Stimulated activated CD4-positive, alpha-beta T cell treated with anti-CD3 and anti-CD28 coated beads, Interleukin-1b, Interleukin-23, amount 100 ng/mL, for 4 hours (primary cell): ENCODE measurements at regions not wholly inside any gene's neighbourhood (a gene's known extent, or its start where the extent isn't known, plus 50 kb on each side); places are given as distances from the start of the nearest gene placed in this dataset.

ENCODE experiments used
- DNase-seq, 2 donors: peaks; one replicate each; pipeline ENCODE4 v3.0.0-alpha.2; 2020; ENCODE audit warnings: low read depth in 2 of 2

DNA sequence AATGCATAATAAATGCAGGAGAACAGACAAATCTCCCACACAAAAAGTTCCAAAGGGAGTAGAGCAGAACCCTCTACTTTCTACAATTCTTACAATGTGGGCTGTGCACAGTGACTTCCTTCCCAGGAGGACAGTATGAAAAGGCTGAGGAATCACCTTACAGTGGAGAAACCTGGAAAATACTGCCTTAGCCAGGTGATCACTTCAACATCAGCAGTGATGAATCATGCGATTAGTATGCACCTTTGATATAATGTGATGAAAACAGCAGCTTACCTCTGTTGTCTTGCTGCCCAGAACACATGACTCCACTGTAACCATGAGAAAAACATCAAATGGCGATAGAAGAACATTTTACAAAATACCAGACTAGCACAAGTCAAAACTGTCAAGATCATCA lies 329.7 kb upstream of the POM121L12 start:
- no peak for DNase-seq

DNA sequence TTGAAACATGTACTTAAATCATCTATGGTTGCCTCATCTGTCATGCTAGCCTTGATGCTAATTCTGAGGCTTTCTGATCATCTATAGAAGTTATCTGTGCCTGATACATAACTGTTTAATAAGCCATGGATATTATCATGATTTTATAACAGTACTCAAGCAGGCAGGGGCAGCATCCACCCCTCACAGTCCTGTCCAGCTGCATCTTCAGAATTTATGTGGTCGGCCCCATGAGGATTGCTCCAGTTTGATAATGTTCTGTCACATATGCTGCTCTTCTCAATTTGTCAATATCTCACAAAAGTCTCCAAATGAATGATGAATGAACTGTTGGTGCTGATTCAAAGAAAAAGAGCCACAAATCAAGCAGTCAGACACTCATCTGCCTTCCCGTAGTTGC lies 335.1 kb upstream of the POM121L12 start:
- DNase-seq: no peak

DNA sequence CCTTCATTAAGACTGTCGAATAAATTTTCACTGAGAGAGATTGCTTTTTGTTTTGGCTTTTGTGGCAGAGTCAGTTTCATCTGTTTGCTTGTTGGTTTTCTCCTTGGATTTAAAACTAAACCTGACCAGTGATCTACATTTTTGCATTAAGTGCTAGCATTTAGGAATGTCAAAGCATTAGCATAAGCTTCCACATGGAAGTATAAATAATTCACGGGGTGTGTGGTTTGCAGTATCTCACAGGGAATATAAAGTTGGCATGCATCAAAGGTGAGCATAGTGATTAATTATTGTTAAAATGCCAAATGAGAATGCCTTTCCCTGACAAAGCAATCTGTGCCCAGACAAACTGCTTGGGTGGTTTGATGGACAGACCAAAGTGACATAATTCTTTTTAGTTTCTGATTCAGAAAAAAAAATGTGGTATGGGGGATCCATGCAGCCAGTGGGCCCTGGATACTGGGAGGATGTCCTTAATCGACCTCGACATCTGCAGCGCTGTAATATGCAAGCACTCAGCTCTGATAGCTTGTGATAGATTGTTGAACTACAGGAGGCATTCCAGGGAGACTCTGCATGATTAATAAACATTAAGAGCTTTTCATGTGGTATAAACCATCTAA lies 339.3 kb upstream of the POM121L12 start:
- DNase-seq: no peak

DNA sequence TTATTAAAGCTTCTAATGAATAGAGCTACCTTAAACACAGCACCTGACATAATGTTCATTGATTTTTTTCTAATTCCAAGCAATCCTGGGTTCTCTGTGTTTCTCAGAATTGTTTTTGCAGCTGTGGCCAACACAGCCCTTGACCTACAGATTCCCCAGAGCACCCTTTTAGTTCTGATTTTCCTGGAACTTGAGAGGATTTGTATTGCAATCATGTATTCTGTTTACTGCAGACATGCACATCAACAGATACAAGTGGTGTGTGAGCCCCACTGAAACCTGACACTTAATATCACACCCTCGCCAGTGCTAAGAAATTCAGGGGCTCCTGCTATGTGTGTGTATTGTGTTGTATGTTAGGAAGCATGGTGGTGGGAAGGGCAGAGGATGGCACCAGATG lies 344.2 kb upstream of the POM121L12 start:
- DNase-seq: no peak

DNA sequence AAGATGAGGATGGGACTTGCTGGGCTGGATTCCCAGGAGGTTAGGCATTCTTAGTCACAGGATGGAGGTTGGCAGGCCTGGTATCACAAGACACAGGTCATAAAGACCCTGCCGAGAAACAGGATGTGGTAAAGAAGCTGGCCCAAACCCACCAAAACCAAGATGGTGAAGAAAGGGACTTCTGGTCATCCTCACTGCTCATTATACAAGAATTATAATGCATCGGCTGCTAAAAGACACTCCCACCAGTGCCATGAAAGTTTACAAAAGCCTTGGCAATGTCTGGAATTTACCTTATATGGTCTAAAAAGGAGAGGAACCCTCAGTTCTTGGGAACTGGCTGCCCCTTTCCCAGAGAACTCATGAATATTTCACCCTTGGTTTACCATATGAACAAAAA lies 345.5 kb upstream of the POM121L12 start:
- no peak for DNase-seq

DNA sequence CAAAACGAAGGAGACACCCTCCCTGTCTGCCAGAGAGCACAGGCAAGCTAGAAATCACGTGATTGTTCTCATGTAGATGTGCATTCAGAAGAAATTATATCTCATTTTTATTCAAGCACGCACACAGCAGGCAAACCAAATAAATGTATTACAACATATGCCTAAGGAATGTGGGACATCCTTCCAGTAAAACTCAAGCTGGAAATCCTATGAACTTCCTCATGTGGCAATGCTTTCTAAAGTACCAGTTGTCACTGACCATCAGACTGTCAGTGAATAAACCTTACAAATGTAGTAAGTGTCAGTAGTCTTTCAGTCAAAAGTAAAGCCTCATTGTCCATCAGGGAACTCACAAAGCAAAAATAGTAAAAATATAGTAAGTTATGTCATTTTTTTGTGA lies 350.1 kb upstream of the POM121L12 start:
- no peak for DNase-seq

DNA sequence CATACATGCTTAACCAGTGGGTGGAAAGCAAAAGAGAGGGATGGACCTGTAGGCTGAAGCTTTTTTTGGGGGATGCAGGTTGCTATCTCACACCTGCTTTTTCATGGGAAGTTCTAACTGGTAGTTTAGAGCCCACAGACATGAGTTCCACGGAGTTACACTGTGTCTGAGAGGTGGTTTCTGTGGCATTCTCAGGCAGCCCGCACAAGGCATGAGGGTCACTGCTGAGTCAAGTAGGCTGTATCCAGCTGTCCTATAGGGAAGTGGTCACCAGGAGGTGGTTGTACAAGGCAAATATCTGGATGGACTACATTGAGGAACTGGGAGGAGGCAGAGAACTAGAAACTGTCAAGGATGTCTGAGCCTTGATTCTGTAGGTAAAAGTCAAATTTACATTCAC lies 351.0 kb upstream of the POM121L12 start:
- no peak for DNase-seq

DNA sequence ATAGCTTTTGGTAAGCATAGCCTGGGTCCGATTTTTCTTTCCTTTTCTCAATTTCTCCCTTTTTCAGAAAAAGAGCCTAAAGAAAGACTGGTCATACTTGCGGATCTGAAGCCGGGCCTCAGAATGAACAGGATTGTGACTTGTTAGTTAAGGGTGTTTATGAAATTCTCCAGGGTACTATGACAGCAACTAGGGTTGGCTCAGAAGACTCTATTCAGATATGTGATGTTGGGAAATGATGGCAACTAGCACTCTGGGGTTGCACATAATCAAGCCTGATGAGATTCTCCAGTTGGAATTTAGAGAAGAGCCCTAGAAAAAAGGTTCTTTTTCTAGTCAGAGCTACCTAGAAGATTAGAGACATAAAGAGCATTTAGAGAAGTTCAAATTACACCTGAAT lies 352.4 kb upstream of the POM121L12 start:
- no peak for DNase-seq

DNA sequence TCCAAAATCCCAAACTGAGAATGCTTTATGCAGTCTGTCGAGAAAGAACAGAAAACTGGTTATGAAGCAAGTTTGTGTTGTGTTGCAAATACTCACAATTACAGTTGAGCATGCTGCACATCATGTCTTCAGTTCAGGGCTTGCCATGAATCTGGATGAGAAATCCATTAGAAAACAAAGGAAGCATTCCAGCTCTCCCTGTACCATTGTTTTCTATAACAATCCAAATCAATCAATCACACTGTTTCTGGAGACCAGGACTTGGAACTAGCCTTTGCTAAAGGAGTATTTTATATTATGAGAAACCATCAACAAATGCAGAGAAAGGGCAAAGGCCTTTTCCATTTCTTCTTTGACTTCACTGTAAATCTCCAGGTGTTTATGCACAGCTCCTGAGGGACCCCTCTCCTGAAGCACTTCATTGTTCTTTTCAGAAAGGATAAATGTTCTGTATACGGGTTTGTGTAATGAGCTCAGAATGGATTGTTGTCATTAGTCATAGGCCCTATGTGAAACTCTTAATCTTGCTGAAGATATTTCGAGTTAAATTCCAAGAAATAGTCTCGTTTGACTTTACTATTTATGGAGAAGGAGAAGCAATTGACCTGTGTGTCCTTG lies 364.7 kb upstream of the POM121L12 start:
- DNase-seq: no peak

DNA sequence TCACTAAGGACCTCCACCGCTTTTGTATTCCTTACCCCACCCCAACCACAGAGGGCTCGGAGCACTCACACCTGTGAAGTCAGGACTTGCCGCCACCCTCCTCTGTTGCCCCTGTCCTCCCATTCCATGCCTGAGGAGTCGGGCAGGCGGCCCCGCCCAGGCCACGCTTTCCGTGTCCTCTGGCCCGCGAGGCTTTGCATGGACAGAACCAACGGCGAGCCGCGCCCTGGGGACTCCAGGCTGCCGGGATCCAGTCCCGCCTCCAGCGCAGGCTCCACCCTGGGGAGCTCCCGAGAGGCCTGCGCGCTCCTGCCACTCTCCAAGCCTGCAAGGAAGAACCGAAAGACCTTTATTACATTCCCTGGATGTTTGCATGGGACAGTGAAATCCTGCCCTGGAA lies 366.4 kb upstream of the POM121L12 start:
- no peak for DNase-seq

DNA sequence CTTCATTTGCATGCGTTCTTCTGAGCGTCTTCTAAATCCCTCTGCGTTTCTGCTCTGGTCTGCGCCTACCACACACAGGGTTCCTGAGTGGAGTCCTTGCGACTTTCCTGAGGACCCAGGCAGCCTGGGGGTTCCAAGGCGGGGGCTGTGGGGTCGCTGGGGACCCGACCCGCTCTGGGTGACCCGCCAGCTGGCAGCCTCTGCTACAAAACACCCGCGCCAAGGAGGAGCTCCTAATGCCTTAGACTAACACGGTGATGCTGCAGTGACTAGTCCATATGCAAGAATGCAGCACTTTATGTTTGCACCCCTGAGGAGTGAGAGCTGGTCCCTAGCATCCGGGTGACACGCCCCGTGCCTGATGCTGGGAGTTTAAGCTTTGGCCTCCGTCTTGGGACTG lies 367.0 kb upstream of the POM121L12 start:
- DNase-seq: no peak

DNA sequence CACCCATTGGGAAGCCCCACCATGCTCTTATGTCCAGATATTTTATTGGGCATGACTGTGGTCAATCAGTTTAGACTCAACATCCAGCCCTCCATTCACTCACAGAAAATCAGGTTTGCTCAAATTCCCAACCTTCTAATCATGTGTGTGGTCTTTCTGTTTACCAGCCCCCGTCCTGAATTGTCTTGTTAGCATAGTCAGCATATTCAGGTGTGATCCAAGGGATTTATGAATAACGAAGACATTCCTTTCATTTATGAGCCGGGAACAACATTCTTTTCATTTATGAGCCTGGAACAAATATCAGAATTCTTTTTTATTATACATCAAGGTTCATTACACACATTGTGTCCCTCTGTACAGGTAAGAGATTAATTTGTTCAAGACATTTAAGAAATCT lies 376.3 kb upstream of the POM121L12 start:
- no peak for DNase-seq

DNA sequence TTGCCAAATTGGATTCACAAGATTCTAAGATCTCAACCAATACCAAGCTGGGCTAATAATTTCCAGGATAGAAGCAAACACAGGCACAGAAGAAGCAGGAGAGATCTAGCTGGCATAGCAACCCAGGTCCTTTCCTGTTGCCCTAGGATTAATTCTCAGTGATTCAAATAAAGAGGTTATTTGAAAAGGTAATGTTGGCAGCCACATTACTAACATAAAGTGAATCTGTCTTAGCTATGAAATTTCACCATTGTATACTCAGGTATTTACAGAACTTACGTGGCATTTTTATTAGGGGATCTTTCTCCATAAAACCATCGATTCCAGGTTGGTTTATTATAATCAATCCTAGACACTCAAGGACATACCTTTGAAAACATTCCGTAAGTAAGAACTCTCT lies 379.3 kb upstream of the POM121L12 start:
- DNase-seq: no peak

DNA sequence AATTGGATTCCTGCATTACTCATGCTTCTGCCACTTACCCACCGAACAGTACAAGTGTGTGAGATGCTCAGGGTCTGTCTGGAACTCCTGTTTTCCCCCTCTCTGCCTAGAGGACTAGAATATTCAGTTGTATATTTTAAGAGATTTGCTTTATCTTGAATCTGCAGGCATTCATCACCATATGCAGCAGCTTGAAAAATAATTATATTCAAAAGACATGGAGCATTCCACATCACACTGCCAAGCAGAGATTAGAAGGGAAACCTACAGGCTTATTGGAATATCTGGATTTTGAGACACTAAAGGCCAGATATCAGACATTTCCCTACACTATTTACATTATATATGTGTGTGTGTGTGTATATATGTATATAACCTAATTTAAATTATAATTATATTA lies 382.8 kb upstream of the POM121L12 start:
- no peak for DNase-seq

DNA sequence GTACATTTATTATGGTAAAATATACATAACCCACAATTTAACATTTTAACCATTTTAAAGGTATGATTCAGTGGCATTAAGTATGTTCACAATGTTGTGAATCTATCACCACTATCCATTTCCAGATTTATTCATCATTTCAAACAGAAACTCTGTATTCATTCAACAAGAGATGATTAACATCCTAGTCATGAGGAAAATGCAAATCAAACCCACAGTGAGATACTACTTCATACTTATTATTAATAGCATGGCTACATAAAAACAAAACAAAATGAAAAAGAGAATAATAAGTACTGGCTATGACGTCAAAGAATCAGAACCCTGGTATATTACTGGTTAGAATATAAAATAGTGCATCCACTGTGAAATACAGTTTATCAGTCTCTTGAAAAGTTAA lies 386.6 kb upstream of the POM121L12 start:
- DNase-seq: no peak

DNA sequence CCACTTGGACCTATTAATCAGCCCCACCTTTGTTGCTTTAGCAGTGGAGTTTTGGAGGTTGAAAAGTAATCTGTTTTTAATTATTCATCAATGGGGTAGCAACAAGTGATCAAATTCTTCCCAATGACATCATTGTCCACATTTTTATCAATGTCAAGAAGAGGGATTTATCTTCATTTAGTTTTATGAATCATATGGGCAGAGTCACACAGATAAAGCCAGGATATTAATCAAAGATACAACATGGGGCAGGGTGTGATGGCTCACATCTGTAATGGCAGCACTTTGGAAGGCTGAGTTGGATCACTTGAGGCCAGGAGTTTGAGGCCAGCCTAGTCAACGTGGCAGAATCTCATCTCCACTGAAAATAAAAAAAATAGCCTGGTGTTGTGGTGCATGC lies 388.4 kb upstream of the POM121L12 start:
- no peak for DNase-seq

DNA sequence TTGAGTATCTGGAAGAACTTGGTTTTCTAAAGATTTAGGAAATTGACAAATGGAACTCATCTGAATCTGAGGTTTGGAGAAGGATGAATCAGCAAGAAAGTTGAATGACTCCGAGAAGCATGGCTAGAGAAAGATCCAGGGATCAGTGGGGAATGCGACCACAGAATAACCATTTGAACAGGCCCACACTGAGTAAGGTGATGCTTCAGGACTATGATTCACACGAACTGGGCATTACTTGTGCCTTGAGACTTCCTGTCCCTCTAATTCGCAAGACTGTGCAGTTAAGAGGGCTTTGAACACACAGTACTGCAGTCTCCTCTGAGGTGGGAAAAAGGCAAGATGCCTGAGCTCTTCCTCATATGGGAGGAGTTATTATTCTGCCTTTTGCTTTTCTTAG lies 395.5 kb upstream of the POM121L12 start:
- no peak for DNase-seq

DNA sequence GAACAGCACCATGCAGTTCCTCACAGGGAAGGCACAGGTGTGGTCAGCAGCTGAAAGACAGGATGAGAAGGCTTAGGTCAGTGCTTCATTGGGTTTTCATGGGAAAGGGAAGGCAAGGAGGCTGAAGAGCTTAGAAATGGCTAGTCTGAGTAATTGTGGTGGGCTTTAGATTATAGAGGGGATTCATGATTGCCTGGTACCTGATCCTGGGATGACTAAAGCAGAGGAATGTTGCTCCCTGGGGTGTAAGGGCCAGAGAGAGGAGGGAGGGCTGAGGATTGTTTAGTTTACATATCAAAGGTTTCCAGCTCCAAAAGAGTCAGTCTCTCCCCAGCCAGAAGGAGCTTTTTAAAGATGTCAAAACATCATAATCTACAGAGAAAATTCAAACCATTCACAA lies 396.3 kb upstream of the POM121L12 start:
- no peak for DNase-seq

DNA sequence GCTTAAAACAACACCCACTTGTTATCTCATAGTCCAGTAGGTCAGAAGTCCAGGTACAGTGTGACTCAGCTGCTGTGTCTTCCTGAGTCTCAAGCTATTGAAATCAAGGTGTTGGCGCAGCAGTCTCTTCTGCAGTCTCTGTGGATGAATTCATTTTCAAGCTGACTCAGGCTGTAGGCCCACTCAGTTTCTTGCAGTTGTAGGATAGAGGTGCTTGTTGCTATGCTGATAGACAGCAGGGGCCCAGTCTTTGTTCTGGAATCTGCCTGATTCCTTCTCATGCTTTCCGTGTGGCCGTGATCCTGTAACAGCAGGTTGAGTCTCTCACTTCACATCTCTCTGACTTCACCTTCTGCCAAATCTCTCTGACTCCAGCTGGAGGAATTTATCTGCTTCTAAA lies 400.4 kb upstream of the POM121L12 start:
- no peak for DNase-seq

DNA sequence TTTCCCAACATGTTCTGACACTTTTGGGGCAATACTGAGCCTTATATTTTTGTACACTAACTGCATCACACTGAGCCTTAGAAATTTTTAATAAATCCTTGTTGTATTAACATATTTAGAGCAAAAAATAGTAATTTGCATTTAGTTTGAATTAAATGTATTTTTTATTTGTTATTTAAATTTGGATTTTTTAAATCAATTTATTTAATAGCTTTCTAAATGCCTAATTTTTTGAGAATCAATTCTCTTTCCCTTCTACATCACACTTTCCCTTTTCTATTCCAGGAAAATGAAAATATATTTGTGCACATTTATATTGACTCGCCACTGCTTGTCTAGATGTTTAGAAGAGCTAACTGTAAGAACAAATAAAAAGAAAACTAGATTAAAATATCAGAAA lies 414.6 kb upstream of the POM121L12 start:
- no peak for DNase-seq

DNA sequence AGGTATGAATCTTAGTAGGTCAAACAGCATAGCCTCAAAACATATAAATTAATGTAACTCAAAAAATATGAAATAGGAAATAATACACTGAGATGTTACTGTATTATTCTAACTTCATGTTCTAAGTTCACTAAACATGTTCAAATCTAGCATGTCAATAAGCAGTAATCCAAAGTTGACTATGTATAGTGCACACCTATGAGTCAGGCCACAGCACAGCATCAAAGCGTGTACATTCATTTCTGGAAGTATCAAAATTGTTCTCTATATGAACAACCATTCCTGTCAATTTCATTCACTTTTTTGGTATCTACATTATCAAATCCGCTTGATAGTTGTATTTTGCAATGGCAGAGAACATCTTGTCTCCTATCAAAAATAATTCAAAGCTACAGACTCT lies 418.9 kb upstream of the POM121L12 start:
- DNase-seq: no peak

DNA sequence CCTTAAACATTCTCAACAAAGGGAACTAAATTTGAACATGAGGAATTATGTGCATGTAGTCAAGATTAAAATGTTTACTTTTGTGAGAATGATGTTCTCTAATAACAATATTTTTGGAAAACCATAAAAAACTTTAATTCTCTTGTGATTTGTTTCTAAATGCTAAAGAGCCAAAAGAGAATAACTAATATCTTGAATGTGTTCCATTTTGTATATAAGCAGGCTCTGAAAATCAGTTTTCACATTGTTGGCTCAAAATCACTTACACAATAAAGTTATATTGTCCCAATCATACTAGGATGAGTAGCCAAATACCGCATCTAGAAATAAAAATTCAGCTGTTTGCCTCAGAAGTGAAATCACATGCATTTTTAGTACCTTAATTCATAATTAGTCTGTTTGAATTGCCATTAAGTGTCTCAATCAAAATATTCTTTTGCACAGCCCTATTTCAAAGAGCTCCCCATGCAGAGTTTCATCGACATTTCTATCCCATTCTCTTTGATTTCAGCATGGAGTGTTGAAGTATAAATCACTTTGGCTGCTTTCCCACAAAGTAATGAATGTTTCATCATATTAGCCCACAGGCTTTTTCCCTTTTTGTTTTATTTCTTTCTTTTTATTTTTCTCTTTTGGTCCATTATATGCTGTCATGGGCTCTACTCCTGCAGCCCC lies 420.3 kb upstream of the POM121L12 start:
- no peak for DNase-seq

DNA sequence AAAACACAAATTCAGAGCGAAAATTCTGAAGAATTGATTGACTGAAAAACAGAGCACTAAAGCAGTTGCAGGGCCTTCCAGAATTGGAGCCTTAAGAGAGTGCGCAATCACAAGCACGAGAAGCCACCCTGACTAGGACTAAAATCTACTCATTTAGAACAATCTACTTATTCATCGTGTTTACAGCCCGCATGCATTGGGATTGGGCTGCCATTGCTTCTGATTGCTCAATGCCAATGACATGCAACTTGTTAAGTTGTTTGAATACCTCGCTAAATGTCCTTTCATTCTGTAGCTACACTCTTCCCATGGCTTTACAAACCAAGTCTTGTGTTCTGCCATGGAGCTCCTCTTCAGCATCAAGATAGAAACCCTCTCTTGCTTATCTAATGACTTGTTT lies 425.9 kb upstream of the POM121L12 start:
- DNase-seq: no peak

DNA sequence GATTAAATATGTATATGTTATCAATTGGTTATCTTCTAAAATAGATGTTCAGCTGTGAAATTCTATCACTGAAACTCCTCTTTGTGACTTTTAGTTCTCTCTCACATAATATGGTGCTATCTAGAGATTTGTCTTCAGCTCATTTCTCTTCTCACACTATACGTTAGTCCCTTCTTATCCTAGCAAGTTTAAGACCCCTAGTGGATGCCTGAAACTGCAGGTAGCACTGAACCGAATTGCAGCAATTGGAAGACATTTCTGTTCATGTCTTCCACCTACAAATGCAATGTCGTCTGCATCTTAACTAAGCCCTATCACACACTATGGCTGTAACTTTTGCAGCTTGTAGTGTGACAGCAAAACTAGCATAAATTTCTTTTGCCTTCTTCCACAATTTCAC lies 442.7 kb upstream of the POM121L12 start:
- DNase-seq: no peak
